ENCODE measurements at regions not wholly inside any gene's neighbourhood (a gene's known extent, or its start where the extent isn't known, plus 50 kb on each side); places are given as distances from the start of the nearest gene placed in this dataset.
"Not testable (repeated sequence)": the region's sequence is repeated elsewhere in the genome, so short reads cannot be mapped to it uniquely, and the experiment has no call there.

- no peaks in the 10 kb centered on the region for H3K9me3 ChIP-seq (ENCODE audit: low read length)
- no peak overlapping the region for H3K4me3 ChIP-seq (ENCODE audit: low read length)
- no peak overlapping the region for H2AFZ ChIP-seq (ENCODE audit: low read depth, low read length)
- no peaks in the 10 kb centered on the region for H3K27me3 ChIP-seq (ENCODE audit: insufficient read depth, low read length)
- no peaks in the 10 kb centered on the region for H3K4me1 ChIP-seq (ENCODE audit: insufficient read depth, low read length)
- H3K36me3 ChIP-seq (ENCODE audit: insufficient read depth, low read length), result no peaks in the 10 kb centered on the region
Observed at GRCh38 chr1:187839873-187840272, 1011.1 kb downstream of the PLA2G4A start.

GRCh38 chr1:187840557-187840956 is 1011.8 kb downstream of the PLA2G4A start:
- Histone ChIP-seq H3K36me3 (ENCODE audit: insufficient read depth, low read length) (no peaks in the 10 kb centered on the region), H3K9me3 (ENCODE audit: low read length) (no peaks in the 10 kb centered on the region), H3K4me3 (ENCODE audit: low read length) (no peak overlapping the region), H3K27me3 (ENCODE audit: insufficient read depth, low read length) (no peaks in the 10 kb centered on the region), H2AFZ (ENCODE audit: low read depth, low read length) (no peak overlapping the region), H3K4me1 (ENCODE audit: insufficient read depth, low read length) (no peaks in the 10 kb centered on the region)

GRCh38 chr1:187842406-187843165 is 1013.8 kb downstream of the PLA2G4A start:
- H3K27me3 ChIP-seq (ENCODE audit: insufficient read depth, low read length), result no peaks in the 10 kb centered on the region
- no peaks in the 10 kb centered on the region for H3K4me1 ChIP-seq (ENCODE audit: insufficient read depth, low read length)
- no peak overlapping the region for H3K4me3 ChIP-seq (ENCODE audit: low read length)
- H2AFZ ChIP-seq (ENCODE audit: low read depth, low read length), result no peak overlapping the region
- H3K9me3 ChIP-seq (ENCODE audit: low read length), result no peaks in the 10 kb centered on the region
- no peaks in the 10 kb centered on the region for H3K36me3 ChIP-seq (ENCODE audit: insufficient read depth, low read length)

GRCh38 chr1:187844313-187844712 is 1015.6 kb downstream of the PLA2G4A start:
- Histone ChIP-seq H3K4me3 (ENCODE audit: low read length) (no peak overlapping the region), H3K9me3 (ENCODE audit: low read length) (no peaks in the 10 kb centered on the region), H3K4me1 (ENCODE audit: insufficient read depth, low read length) (no peaks in the 10 kb centered on the region), H3K36me3 (ENCODE audit: insufficient read depth, low read length) (no peaks in the 10 kb centered on the region), H2AFZ (ENCODE audit: low read depth, low read length) (no peak overlapping the region), H3K27me3 (ENCODE audit: insufficient read depth, low read length) (no peaks in the 10 kb centered on the region)

- H3K4me3 ChIP-seq (ENCODE audit: low read length), result no peak overlapping the region
- no peaks in the 10 kb centered on the region for H3K27me3 ChIP-seq (ENCODE audit: insufficient read depth, low read length)
- H3K36me3 ChIP-seq (ENCODE audit: insufficient read depth, low read length), result no peaks in the 10 kb centered on the region
- no peaks in the 10 kb centered on the region for H3K4me1 ChIP-seq (ENCODE audit: insufficient read depth, low read length)
- no peak overlapping the region for H2AFZ ChIP-seq (ENCODE audit: low read depth, low read length)
- H3K9me3 ChIP-seq (ENCODE audit: low read length), result no peaks in the 10 kb centered on the region
Observed at GRCh38 chr1:187847531-187847930, 1018.8 kb downstream of the PLA2G4A start.

- H3K36me3 ChIP-seq (ENCODE audit: insufficient read depth, low read length), result no peaks in the 10 kb centered on the region
- no peaks in the 10 kb centered on the region for H3K27me3 ChIP-seq (ENCODE audit: insufficient read depth, low read length)
- H2AFZ ChIP-seq (ENCODE audit: low read depth, low read length), result no peak overlapping the region
- H3K9me3 ChIP-seq (ENCODE audit: low read length), result no peaks in the 10 kb centered on the region
- H3K4me3 ChIP-seq (ENCODE audit: low read length), result no peak overlapping the region
- no peaks in the 10 kb centered on the region for H3K4me1 ChIP-seq (ENCODE audit: insufficient read depth, low read length)
Observed at GRCh38 chr1:187848321-187848720, 1019.6 kb downstream of the PLA2G4A start.

GRCh38 chr1:187850146-187850545 is 1021.4 kb downstream of the PLA2G4A start:
- not testable (repeated sequence) for H3K27me3 ChIP-seq (ENCODE audit: insufficient read depth, low read length); H3K36me3 ChIP-seq (ENCODE audit: insufficient read depth, low read length); H3K4me1 ChIP-seq (ENCODE audit: insufficient read depth, low read length); H3K4me3 ChIP-seq (ENCODE audit: low read length); H2AFZ ChIP-seq (ENCODE audit: low read depth, low read length); H3K9me3 ChIP-seq (ENCODE audit: low read length)

- Histone ChIP-seq H3K4me1 (ENCODE audit: insufficient read depth, low read length) (no peaks in the 10 kb centered on the region), H3K4me3 (ENCODE audit: low read length) (no peak overlapping the region), H3K27me3 (ENCODE audit: insufficient read depth, low read length) (no peaks in the 10 kb centered on the region), H3K9me3 (ENCODE audit: low read length) (no peaks in the 10 kb centered on the region), H2AFZ (ENCODE audit: low read depth, low read length) (no peak overlapping the region), H3K36me3 (ENCODE audit: insufficient read depth, low read length) (no peaks in the 10 kb centered on the region)
Observed at GRCh38 chr1:187853505-187853904, 1024.8 kb downstream of the PLA2G4A start.

- Histone ChIP-seq H3K4me1 (ENCODE audit: insufficient read depth, low read length) (no peaks in the 10 kb centered on the region), H3K4me3 (ENCODE audit: low read length) (no peak overlapping the region), H3K27me3 (ENCODE audit: insufficient read depth, low read length) (no peaks in the 10 kb centered on the region), H3K9me3 (ENCODE audit: low read length) (no peaks in the 10 kb centered on the region), H2AFZ (ENCODE audit: low read depth, low read length) (no peak overlapping the region), H3K36me3 (ENCODE audit: insufficient read depth, low read length) (no peaks in the 10 kb centered on the region)
Observed at GRCh38 chr1:187854457-187854856, 1025.7 kb downstream of the PLA2G4A start.

GRCh38 chr1:187862506-187862905 is 1033.8 kb downstream of the PLA2G4A start:
- Histone ChIP-seq H3K4me1 (ENCODE audit: insufficient read depth, low read length) (no peaks in the 10 kb centered on the region), H3K36me3 (ENCODE audit: insufficient read depth, low read length) (no peaks in the 10 kb centered on the region), H3K9me3 (ENCODE audit: low read length) (no peaks in the 10 kb centered on the region), H3K27me3 (ENCODE audit: insufficient read depth, low read length) (no peaks in the 10 kb centered on the region), H2AFZ (ENCODE audit: low read depth, low read length) (no peak overlapping the region), H3K4me3 (ENCODE audit: low read length) (no peak overlapping the region)

GRCh38 chr1:187870552-187870951 is 1041.8 kb downstream of the PLA2G4A start:
- Histone ChIP-seq H3K4me3 (ENCODE audit: low read length) (no peak overlapping the region), H2AFZ (ENCODE audit: low read depth, low read length) (no peak overlapping the region), H3K9me3 (ENCODE audit: low read length) (no peaks in the 10 kb centered on the region), H3K36me3 (ENCODE audit: insufficient read depth, low read length) (no peaks in the 10 kb centered on the region), H3K27me3 (ENCODE audit: insufficient read depth, low read length) (no peaks in the 10 kb centered on the region), H3K4me1 (ENCODE audit: insufficient read depth, low read length) (no peaks in the 10 kb centered on the region)

GRCh38 chr1:187871177-187871845 is 1042.6 kb downstream of the PLA2G4A start:
- Histone ChIP-seq H3K4me3 (ENCODE audit: low read length) (no peak overlapping the region), H3K9me3 (ENCODE audit: low read length) (no peaks in the 10 kb centered on the region), H3K36me3 (ENCODE audit: insufficient read depth, low read length) (no peaks in the 10 kb centered on the region), H3K4me1 (ENCODE audit: insufficient read depth, low read length) (no peaks in the 10 kb centered on the region), H2AFZ (ENCODE audit: low read depth, low read length) (no peak overlapping the region), H3K27me3 (ENCODE audit: insufficient read depth, low read length) (no peaks in the 10 kb centered on the region)

- H3K4me3 ChIP-seq (ENCODE audit: low read length), result no peak overlapping the region
- no peaks in the 10 kb centered on the region for H3K4me1 ChIP-seq (ENCODE audit: insufficient read depth, low read length)
- H3K27me3 ChIP-seq (ENCODE audit: insufficient read depth, low read length), result no peaks in the 10 kb centered on the region
- H3K9me3 ChIP-seq (ENCODE audit: low read length), result no peaks in the 10 kb centered on the region
- H2AFZ ChIP-seq (ENCODE audit: low read depth, low read length), result no peak overlapping the region
- no peaks in the 10 kb centered on the region for H3K36me3 ChIP-seq (ENCODE audit: insufficient read depth, low read length)
Observed at GRCh38 chr1:187872550-187872949, 1043.8 kb downstream of the PLA2G4A start.

Measured in neuron (in vitro differentiated cells).